Activated CD8-positive, alpha-beta T cell treated with anti-CD3 and anti-CD28 coated beads for 36 hours (primary cell): ENCODE measurements at regions not wholly inside any gene's neighbourhood (a gene's known extent, or its start where the extent isn't known, plus 50 kb on each side); places are given as distances from the start of the nearest gene placed in this dataset.
A peak's percentile ranks its signal among the peaks of the same experiment; 100 is the strongest.

Experiments
- ATAC-seq: fragments of 200-7000 bp; cut with Tn5 transposase; one replicate; pipeline ENCODE4 v1.10.0; 2021; ENCODE audit warnings: mild to moderate bottlenecking, moderate library complexity
- CTCF ChIA-PET: fragments of 350-600 bp; sonication (Branson Sonifier 250); formaldehyde crosslinking; loops from one replicate; lab custom pipeline; 2021; ENCODE audit warnings: antibody characterized with exemption; lab: Charles Lee
- POLR2A ChIA-PET: fragments of 350-600 bp; sonication (Branson Sonifier 250); formaldehyde crosslinking; loops from one replicate; lab custom pipeline; 2021; ENCODE audit warnings: antibody characterized with exemption; lab: Charles Lee
- DNase-seq: peaks from one replicate; pipeline ENCODE4 v3.0.0-alpha.2; 2020
- H3K27ac Mint-ChIP-seq: one replicate; pipeline ENCODE4 v1.8.0; 2021; ENCODE audit warnings: mild to moderate bottlenecking, mixed read lengths
- H3K27me3 Mint-ChIP-seq: one replicate; pipeline ENCODE4 v1.8.0; 2021; ENCODE audit warnings: mixed read lengths
- H3K36me3 Mint-ChIP-seq: one replicate; pipeline ENCODE4 v1.8.0; 2021; ENCODE audit warnings: low read depth, mixed read lengths
- H3K4me1 Mint-ChIP-seq: one replicate; pipeline ENCODE4 v1.8.0; 2021; ENCODE audit warnings: low read depth, mixed read lengths
- H3K4me3 Mint-ChIP-seq: one replicate; pipeline ENCODE4 v1.8.0; 2021; ENCODE audit warnings: mild to moderate bottlenecking, moderate library complexity, mixed read lengths
- H3K9me3 Mint-ChIP-seq: one replicate; pipeline ENCODE4 v1.8.0; 2021; ENCODE audit warnings: mixed read lengths
- CTCF ChIP-seq: fragments of 200-600 bp; IDR thresholded peaks from one replicate; pipeline ENCODE4 v1.8.0; 2022; ENCODE audit warnings: antibody characterized with exemption, mild to moderate bottlenecking
- intact Hi-C: fragments of 100-400 bp; cut with micrococcal nuclease; formaldehyde crosslinking; loops from one replicate; pipeline ENCODE4 v1.10.0; 2022

DNA sequence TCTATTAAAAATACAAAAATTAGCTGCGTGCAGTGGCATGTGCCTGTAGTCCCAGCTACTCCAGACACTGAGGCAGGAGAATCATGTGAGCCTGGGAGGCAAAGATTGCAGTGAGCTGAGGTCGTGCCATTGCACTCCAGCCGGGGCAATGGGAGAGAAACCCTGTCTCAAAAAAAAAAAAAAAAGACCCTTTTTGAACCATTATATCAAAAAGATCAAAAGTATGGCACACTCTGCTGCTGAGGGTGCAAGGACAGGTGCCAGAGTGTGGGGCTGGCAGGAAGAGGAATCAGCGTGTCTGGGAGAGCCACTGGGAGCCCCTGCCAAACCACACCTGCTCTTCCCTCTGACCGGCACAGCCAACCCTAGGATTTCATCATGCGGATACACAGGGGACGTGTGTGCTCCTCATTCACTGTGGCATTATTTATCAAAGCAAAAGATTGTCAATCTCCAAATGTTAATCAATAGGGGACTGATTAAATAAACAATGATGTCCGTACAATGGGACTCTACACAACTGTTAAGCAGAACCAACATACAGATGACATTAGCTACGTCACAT lies 147.3 kb upstream of the TLE3 start:
- Mint-ChIP-seq H3K36me3 (no peaks in the 10 kb centered on the region), H3K9me3 (no peaks in the 10 kb centered on the region), H3K4me1 (peaks cover 74% of the 10 kb centered on the region), H3K4me3 (no peak overlapping the region), H3K27me3 (no peaks in the 10 kb centered on the region), H3K27ac (no peak overlapping the region)
- ChIA-PET POLR2A (no interaction called here), CTCF (no interaction called here)
- TF ChIP-seq CTCF = no peak
- no peak for DNase-seq
- no peak for ATAC-seq
- intact Hi-C loops = loop anchor here (10.0 kb wide), 1 partner anchor 490 kb away; no protein-coding TSS in a partner anchor

DNA sequence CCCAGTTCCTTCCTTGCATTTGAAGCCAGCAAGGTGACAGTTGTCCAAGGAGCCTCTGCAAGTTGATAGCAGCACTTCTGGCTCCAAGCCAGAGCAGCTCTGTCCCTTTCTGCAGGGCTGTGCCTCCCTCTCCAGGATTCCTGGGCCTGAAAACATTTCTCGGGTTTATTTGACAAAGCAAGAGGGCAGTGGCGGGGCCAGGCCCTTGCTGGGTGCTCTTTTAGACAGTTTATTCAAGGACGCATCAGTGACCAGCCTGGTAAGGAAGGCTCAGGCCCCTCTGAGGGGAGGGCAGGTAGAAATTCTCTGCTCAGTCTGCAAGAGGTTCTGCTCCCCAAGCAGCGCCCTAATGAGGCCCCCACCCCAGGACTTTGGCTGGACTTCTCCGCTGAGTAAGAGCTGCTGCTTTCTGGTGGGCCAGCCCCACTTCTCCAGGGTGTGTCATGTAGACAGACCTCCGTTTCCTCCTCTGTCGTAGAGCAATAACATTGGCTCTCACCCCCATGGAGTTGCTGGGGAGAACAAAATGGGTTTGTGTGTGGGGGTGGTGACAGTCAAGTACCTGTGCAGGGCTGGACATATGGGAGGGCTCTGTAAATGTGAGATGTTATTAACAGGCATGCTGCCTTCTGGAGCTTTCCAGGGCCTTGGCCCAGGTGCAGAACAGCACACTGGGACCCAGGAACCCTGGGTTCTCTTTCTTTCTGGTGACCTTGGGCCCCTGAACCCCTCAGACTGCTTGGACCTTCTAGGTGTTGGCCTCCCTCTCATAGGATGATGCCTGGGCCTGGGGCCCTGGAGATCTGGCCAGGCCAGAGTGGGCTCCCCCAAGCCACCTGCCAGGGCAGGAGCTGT lies 146.2 kb upstream of the TLE3 start:
- POLR2A ChIA-PET = no interaction called here
- H3K4me3 Mint-ChIP-seq = no peak overlapping the region
- no peaks in the 10 kb centered on the region for H3K9me3 Mint-ChIP-seq
- ATAC-seq = no peak
- intact Hi-C loops = loop anchor here (10.0 kb wide), 1 partner anchor 489 kb away; no protein-coding TSS in a partner anchor
- peaks cover 83% of the 10 kb centered on the region for H3K4me1 Mint-ChIP-seq
- DNase-seq = no peak
- no peak overlapping the region for H3K27ac Mint-ChIP-seq
- TF ChIP-seq CTCF = no peak
- CTCF ChIA-PET = no interaction called here
- H3K27me3 Mint-ChIP-seq = no peaks in the 10 kb centered on the region
- no peaks in the 10 kb centered on the region for H3K36me3 Mint-ChIP-seq

DNA sequence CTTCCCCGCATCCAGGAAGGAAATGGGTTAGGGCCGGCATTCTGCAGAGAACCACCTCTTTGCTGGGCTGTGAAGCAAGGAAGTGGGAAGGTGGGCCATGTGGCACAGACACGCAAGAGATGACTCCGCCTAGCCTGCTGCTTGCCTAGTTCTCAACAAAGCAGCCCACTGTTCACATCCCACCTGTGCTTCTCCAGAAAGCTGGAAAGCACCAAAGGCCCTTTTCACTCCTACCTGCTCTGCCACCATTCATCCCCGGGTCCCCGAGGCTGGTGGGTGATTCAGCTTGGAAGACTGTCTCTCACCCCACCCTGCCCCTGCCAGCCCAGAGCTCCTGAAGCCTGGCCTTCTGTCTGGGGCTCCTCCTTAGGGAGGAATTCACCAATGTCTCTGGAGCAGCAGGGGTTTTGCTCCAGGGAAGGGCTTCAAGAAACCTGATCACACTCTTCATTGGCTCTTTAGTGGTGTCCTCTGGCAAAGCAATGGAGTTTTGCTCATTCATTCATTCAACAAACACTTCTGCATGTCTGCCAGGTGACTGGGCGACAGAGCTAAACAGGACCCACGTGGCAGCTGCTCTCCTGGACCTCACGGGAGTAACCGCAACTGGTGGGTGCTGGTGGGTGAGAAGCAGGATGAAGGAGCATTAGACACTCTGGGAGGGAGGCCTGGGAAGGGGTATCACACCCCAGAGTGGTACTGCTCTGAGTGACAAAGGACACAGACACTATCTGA lies 145.4 kb upstream of the TLE3 start:
- peaks cover under 1% of the 10 kb centered on the region for H3K27me3 Mint-ChIP-seq
- no peak overlapping the region for H3K4me3 Mint-ChIP-seq
- H3K36me3 Mint-ChIP-seq = no peaks in the 10 kb centered on the region
- DNase-seq = peak; percentile 43
- no peak for ATAC-seq
- CTCF ChIA-PET = no interaction called here
- H3K27ac Mint-ChIP-seq = no peak overlapping the region
- POLR2A ChIA-PET = interaction anchor here (1.2 kb wide), 1 partner anchor 102 kb away, joined by 3 read pairs; no protein-coding TSS in a partner anchor
- peaks cover 76% of the 10 kb centered on the region for H3K4me1 Mint-ChIP-seq
- H3K9me3 Mint-ChIP-seq = no peaks in the 10 kb centered on the region
- intact Hi-C loops = loop anchor here (10.0 kb wide), 1 partner anchor 488 kb away; no protein-coding TSS in a partner anchor
- TF ChIP-seq CTCF = no peak

DNA sequence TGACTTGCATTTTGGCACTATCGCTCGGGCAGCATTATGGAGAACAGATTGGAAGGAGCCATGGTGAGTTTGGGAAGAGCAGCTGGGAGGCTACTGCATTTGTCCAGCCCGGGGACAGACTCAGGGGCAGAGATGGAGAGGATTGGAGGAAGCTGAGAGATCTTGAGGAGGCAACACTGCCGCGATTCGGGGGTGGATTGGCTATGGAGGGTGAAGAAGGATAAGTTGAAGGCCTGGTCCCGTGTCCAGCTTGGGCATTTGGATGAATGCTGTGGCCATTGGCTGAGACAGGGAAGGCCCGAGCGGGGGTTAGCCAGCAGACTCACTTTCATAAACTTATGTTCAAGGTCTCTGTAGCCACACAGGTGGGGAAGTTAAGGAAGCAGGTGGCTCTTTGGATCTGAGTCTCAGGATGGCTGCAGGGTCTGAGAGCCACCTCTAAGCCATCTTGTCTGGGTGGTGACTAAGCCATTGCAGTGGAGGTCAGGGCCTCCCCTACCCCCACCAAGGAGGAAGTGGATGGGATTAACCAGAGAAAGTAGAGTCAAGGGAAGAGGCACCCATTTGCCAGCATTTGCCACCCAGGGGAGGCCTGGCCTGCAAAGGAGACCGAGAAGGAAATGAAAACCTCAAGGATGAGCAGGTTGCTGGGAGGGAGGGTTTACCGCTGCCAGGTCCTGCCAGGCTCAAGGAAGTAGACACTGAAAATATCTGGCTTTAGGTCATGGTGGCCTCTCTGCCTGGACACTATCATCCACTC lies 144.0 kb upstream of the TLE3 start:
- POLR2A ChIA-PET = interaction anchor here (0.7 to 1.0 kb wide), 4 partner anchors 11 to 244 kb away, joined by 3 read pairs; no protein-coding TSS in a partner anchor
- intact Hi-C loops = loop anchor here (10.0 kb wide), 1 partner anchor 487 kb away; no protein-coding TSS in a partner anchor
- DNase-seq = no peak

More for the DNA sequence above, 144.0 kb upstream of the TLE3 start:
- CTCF ChIA-PET = no interaction called here
- Mint-ChIP-seq H3K36me3 (no peaks in the 10 kb centered on the region), H3K27ac (no peak overlapping the region), H3K4me1 (peaks cover 66% of the 10 kb centered on the region), H3K9me3 (no peaks in the 10 kb centered on the region), H3K27me3 (peaks cover 12% of the 10 kb centered on the region), H3K4me3 (no peak overlapping the region)
- no peak for TF ChIP-seq CTCF
- ATAC-seq = no peak
